HG03108 (cell line): ENCODE measurements at regions not wholly inside any gene's neighbourhood (a gene's known extent, or its start where the extent isn't known, plus 50 kb on each side); places are given as distances from the start of the nearest gene placed in this dataset.

Experiments used
- ATAC-seq: cut with Tn5 transposase; IDR thresholded peaks from one replicate; pipeline ENCODE4 v1.9.1; 2021; ENCODE audit warnings: moderate library complexity; ENCODE audit not compliant: unreplicated experiment

DNA sequence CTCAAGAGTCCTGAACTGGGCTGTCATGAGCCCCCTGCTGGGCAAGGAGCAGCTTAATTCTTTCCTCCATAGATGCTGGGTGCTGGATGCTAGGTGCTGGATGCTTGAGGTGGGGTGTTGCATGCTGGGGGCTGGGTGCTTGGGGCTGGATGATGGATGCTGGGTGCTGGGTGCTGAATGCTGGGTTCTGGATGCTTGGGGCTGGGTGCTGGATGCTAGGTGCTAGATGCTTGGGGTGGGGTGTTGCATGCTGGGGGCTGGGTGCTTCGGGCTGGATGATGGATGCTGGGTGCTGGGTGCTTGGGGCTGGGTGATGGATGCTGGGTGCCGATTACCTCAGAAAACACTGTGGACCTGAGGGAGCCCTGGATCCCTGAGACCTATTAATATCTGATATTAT is 837.7 kb downstream of the GALR1 start:
- no peak for ATAC-seq

DNA sequence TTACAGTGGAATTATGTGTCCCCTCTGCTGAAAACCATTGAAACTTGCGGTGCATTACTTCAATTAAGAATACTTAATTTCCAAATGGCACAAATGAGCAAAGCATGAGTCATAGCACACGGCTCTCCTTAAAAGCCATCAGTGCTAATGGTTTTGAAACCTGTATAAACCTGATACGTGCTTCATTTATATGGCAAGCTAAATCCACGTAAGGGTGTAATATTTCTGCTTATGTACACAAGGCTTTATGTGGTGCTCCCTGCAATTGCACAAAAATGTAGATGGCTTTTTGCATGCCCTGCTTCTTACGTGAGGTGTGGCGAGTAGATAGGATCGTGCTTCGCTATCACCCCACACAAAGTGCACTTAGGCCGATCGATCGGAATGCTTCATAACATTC is 840.9 kb downstream of the GALR1 start:
- no peak for ATAC-seq

- no peak for ATAC-seq
These were observed 843.3 kb downstream of the GALR1 start for GRCh38 chr18:78092901-78093300.

DNA sequence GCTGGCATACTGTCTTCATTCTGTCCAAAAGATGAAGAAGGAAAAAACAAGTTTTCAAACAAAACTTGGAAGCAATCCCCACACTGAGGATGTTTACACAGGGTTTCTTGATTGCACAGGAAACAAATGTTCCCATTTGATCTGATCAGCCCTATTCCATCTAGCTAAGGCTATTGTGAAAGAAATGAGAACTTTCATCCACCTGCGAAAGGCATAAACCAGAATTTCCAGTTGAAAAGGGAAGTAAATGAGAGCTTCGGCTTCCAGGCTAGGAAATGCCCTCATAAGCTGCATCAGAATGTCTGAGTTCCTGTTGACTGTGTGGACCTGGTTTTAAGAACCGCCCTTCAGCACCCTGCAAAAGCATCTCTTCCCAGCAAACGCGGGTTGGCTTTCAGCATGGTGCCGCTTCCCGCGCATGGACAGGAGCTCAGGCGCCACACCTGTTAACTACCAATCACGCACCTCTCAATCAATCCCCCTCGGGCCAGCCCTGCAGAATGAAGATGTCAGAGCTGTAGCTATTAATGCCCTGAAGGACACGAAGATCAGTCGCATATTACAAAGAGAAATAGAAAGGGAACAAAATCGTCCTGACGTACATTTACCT is 850.4 kb downstream of the GALR1 start:
- no peak for ATAC-seq

DNA sequence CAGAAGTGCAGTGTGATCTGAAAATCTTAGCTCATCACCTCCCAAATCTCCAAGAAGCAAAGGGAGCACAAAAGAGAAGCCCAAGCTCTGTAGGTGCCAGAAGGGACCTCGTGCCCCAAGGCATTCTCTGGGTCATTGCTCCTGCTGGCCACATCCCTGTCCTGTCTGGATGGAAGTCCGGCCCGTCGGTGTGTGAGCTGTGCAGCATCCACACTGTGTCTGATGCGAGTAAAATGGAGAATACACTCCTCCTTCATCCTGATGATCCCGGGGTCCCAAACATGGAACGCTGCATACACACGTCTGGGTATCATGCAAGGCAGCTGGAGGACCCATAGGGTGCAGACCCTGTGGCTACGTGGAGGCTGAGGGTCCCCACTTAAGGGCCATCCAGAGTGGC is 851.4 kb downstream of the GALR1 start:
- ATAC-seq = no peak

- ATAC-seq = no peak
These were observed 852.5 kb downstream of the GALR1 start for GRCh38 chr18:78102135-78102534.

DNA sequence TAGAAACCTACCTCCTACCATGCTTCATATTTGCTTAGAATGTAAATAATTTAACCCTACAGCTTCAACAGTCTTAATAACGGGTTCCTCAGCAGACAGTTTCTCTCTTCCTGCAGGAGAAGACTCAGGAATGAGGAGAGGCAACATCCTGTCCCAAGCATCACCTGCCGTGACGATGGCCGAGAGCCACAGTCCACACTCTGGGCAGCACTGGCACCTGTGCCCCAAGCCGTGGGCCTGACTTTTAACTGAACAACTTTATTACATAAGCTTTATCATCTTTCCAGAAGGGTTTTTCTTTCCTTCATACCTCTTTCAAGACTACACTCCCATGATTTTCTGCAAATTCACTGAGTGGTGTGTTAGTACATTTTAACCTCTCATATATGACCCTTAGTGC is 856.0 kb downstream of the GALR1 start:
- ATAC-seq = no peak

GRCh38 chr18:78106946-78107345 is 857.3 kb downstream of the GALR1 start:
- no peak for ATAC-seq

DNA sequence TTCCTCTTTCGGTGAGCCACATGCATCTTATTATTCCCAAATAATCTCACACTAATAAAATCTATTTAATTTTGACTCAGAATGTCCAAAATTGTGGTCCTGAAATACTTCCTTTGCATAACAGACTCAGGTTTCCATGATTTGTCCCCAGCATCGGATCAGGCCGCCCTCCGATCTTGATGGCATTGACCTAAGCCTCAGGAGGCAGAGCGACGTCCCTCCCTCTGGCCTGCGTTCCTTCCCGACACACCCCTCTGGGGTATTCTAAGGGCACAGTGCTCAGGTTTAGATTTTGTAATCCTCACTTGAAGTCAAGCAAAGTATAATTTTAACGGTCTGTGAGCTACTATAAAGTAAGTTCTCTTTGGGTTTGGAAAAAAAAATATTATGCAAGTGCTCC is 857.7 kb downstream of the GALR1 start:
- ATAC-seq = no peak

DNA sequence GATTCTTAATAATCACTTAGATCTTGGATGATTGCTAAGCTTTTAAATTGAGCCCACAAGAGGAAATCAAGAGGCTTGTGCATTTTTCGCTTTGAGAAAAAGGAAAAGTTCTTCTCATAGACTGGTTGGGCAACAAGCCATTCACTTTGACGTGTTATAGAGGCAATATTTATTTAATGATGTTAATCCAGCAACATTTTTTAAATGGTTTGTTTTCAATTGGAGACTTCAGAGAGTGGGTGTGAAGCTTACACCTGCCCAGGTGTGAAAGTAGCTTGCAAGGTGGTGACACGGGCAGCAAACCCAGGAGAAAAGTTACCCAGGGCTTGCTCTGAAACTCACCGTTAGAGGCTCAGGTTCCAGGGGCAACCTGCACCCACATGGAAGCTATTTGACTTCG is 858.9 kb downstream of the GALR1 start:
- ATAC-seq = no peak

GRCh38 chr18:78113136-78113939 is 863.7 kb downstream of the GALR1 start:
- ATAC-seq = no peak

DNA sequence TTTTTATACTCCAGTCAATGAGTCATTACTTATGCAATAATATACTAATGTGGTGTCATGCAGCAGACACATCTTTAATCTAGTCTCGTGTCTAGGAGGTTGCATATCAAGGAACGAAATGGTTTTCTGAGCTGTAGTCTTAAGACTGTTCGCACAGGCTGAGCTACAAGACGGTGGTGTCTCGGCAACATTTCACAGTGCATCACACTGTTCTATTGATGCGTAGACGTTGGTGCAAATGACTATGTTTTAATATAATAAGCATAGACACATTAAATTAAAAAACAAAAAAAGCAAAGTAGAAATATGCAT is 864.2 kb downstream of the GALR1 start:
- no peak for ATAC-seq

- no peak for ATAC-seq
These were observed 863.6 kb upstream of the SALL3 start for GRCh38 chr18:78115896-78116561.

GRCh38 chr18:78123144-78123909 is 856.3 kb upstream of the SALL3 start:
- no peak for ATAC-seq

GRCh38 chr18:78123926-78124797 is 855.5 kb upstream of the SALL3 start:
- no peak for ATAC-seq

GRCh38 chr18:78125206-78125896 is 854.3 kb upstream of the SALL3 start:
- ATAC-seq = no peak

- no peak for ATAC-seq
These were observed 853.5 kb upstream of the SALL3 start for GRCh38 chr18:78126106-78126505.

GRCh38 chr18:78126536-78126935 is 853.1 kb upstream of the SALL3 start:
- no peak for ATAC-seq

DNA sequence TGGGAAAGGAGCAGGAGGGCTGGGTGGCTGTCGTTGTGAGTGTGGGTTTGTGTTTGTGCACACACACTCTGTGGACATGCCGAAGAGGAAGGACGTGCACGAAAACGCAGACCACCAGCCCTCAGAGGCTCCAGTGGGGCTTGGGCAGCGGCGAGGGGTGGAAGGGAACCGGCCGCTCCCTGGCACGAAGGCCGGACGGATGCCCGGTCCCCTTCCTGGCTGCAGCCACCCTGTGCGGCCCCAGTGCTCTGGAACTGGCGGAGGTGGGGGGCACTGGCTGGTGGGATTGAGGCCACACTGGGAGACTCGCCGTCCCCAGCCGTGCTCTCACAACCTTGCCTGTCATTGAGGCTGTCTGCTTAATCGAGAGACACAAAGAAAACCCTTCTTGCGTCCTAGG is 852.6 kb upstream of the SALL3 start:
- ATAC-seq = no peak

DNA sequence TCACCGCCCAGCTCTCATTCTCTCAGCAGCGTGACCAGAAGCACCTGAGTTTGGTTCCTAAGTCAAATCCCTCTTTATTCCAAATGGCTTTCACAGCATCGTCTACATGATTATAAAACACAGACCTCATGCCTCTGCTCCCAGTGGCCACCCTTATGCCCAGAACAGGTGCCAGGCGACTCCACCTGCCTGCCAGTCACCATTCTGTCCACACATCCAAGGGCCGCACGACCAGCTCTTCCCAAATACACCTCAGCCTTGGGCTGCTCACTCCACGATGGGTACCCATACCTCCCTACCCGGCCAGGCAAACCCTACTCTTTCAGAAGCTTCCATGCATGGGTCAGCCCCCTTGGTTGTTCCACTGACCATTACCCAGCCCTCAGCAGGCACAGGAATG is 851.6 kb upstream of the SALL3 start:
- no peak for ATAC-seq
